Testis (tissue), 2 donors: ENCODE measurements at regions not wholly inside any gene's neighbourhood (a gene's known extent, or its start where the extent isn't known, plus 50 kb on each side); places are given as distances from the start of the nearest gene placed in this dataset.

Source experiments
- CTCF ChIP-seq, 3 experiments: fragments of 450-650 bp in 2 of 3; fragments of 200-600 bp in 1 of 3; sonication (generic) in 1 of 3; IDR thresholded peaks; one replicate each; pipeline ENCODE4 v1.5.1; 2016 to 2019; ENCODE audit warnings: antibody characterized with exemption in 3 of 3, mild to moderate bottlenecking in 2 of 3, moderate library complexity in 1 of 3
- POLR2A ChIP-seq: fragments of 450-650 bp; IDR thresholded peaks from one replicate; pipeline ENCODE4 v1.6.1; 2017; ENCODE audit warnings: antibody characterized with exemption, mild to moderate bottlenecking, moderate library complexity

- TF ChIP-seq CTCF (IDR thresholded peaks at IDR 0.05) (no peak), POLR2A (no peak)
These were observed 360.7 kb downstream of the TBX15 start for GRCh38 chr1:118627435-118627834.
